ENCODE measurements at regions not wholly inside any gene's neighbourhood (a gene's known extent, or its start where the extent isn't known, plus 50 kb on each side); places are given as distances from the start of the nearest gene placed in this dataset.
"Not testable (repeated sequence)": the region's sequence is repeated elsewhere in the genome, so short reads cannot be mapped to it uniquely, and the experiment has no call there.

- no peak overlapping the region for H3K4me3 ChIP-seq (ENCODE audit: low read depth, low read length)
- DNase-seq (ENCODE audit: low read depth), result no peak
- no peak for TF ChIP-seq CTCF (IDR thresholded peaks at IDR 0.05; ENCODE audit: insufficient read depth, low read length)
These were observed 418.5 kb upstream of the COX7C start for GRCh38 chr5:86199287-86199686.

GRCh38 chr5:86228147-86228546, 389.6 kb upstream of the COX7C start:
- H3K4me3 ChIP-seq (ENCODE audit: low read depth, low read length), result no peak overlapping the region
- no peak for DNase-seq (ENCODE audit: low read depth)
- TF ChIP-seq CTCF (IDR thresholded peaks at IDR 0.05; ENCODE audit: insufficient read depth, low read length), result no peak

- DNase-seq (ENCODE audit: low read depth), result no peak
- no peak for TF ChIP-seq CTCF (IDR thresholded peaks at IDR 0.05; ENCODE audit: insufficient read depth, low read length)
These were observed 385.5 kb upstream of the COX7C start for GRCh38 chr5:86232246-86232645.

GRCh38 chr5:86244153-86244552, 373.6 kb upstream of the COX7C start:
- no peak for DNase-seq (ENCODE audit: low read depth)
- no peak for TF ChIP-seq CTCF (IDR thresholded peaks at IDR 0.05; ENCODE audit: insufficient read depth, low read length)
- H3K4me3 ChIP-seq (ENCODE audit: low read depth, low read length), result no peak overlapping the region

More at GRCh38 chr5:86232246-86232645, 385.5 kb upstream of the COX7C start:
- H3K4me3 ChIP-seq (ENCODE audit: low read depth, low read length), result no peak overlapping the region

- no peak for TF ChIP-seq CTCF (IDR thresholded peaks at IDR 0.05; ENCODE audit: insufficient read depth, low read length)
- DNase-seq (ENCODE audit: low read depth), result no peak
- H3K4me3 ChIP-seq (ENCODE audit: low read depth, low read length), result no peak overlapping the region
These were observed 359.9 kb upstream of the COX7C start for GRCh38 chr5:86257871-86258270.

GRCh38 chr5:86284400-86285190, 333.1 kb upstream of the COX7C start:
- not testable (repeated sequence) for H3K4me3 ChIP-seq (ENCODE audit: low read depth, low read length)

GRCh38 chr5:86287437-86287836, 330.3 kb upstream of the COX7C start:
- not testable (repeated sequence) for H3K4me3 ChIP-seq (ENCODE audit: low read depth, low read length); DNase-seq (ENCODE audit: low read depth)

More at GRCh38 chr5:86284400-86285190, 333.1 kb upstream of the COX7C start:
- DNase-seq (ENCODE audit: low read depth), result not testable (repeated sequence)

- DNase-seq (ENCODE audit: low read depth); H3K4me3 ChIP-seq (ENCODE audit: low read depth, low read length): not testable (repeated sequence)
These were observed 328.0 kb upstream of the COX7C start for GRCh38 chr5:86289786-86290185.

GRCh38 chr5:86292811-86293210, 324.9 kb upstream of the COX7C start:
- not testable (repeated sequence) for H3K4me3 ChIP-seq (ENCODE audit: low read depth, low read length); DNase-seq (ENCODE audit: low read depth)

GRCh38 chr5:86302643-86303042, 315.1 kb upstream of the COX7C start:
- not testable (repeated sequence) for DNase-seq (ENCODE audit: low read depth); H3K4me3 ChIP-seq (ENCODE audit: low read depth, low read length)
